ENCODE measurements at regions not wholly inside any gene's neighbourhood (a gene's known extent, or its start where the extent isn't known, plus 50 kb on each side); places are given as distances from the start of the nearest gene placed in this dataset.

DNA sequence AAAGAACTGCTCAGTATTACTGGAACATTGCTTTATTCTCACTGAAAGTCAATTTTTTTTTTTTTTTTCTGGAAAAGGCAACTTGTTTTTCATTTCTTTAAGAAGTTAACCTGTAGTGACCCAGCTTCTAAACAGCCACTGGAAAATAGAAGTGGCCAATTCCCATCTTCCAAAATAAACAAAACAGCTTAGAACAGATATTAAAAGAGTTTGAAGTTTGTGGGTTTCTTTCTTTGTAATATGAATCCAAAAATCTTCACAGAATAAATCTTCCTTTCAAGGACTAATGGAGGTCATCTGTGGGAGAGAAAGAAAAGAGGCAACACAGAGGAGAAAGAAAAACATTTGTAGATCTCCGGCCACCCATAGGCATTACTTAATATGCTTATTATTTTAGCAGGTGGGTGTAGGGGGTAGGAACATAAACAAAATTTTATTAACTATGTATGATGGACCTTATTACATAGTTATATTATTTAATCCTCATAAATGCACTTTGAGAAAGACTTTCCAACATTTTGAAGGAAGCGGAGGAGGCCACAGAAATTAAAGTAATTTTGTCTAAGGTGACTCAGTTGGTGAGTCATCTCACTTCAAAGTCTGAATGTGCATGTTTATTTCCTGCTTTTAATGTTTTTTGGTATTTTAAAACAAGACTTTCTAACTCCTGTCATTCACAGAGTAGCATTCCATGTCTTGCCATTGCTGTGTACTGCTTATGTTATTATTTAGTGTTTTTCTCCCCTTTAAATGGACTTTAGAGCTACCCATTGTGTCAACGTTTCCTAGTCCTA lies 1791.8 kb upstream of the WWC1 start:
- no peak for DNase-seq (ENCODE audit: low spot score)
- Histone ChIP-seq H3K4me3 (no peak overlapping the region), H3K27ac (no peak overlapping the region)
- TF ChIP-seq, protein P1, sequence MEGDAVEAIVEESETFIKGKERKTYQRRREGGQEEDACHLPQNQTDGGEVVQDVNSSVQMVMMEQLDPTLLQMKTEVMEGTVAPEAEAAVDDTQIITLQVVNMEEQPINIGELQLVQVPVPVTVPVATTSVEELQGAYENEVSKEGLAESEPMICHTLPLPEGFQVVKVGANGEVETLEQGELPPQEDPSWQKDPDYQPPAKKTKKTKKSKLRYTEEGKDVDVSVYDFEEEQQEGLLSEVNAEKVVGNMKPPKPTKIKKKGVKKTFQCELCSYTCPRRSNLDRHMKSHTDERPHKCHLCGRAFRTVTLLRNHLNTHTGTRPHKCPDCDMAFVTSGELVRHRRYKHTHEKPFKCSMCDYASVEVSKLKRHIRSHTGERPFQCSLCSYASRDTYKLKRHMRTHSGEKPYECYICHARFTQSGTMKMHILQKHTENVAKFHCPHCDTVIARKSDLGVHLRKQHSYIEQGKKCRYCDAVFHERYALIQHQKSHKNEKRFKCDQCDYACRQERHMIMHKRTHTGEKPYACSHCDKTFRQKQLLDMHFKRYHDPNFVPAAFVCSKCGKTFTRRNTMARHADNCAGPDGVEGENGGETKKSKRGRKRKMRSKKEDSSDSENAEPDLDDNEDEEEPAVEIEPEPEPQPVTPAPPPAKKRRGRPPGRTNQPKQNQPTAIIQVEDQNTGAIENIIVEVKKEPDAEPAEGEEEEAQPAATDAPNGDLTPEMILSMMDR (IDR thresholded peaks at IDR 0.05) = no peak

DNA sequence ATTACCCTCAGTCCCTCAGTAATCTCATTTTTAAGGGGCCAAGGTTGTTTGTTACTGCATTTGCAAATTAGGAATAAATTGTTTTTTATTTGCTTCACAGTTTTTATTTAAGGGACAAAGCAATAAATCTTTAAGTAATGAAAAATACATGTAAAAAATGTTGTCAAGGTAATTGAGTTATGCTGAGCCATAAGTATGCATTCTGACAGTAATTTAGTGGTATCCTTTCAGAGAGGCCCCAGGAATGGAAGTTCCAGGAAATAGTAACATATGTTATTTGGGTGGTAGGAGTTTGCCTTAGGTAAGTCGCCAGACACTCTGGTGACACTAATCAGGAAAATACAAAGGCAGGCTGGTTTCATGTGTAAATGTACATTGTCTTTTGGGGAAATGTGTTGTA lies 1787.9 kb upstream of the WWC1 start:
- no peak for DNase-seq (ENCODE audit: low spot score)
- TF ChIP-seq, protein P1 (IDR thresholded peaks at IDR 0.05) = no peak
- Histone ChIP-seq H3K4me3 (no peak overlapping the region), H3K27ac (no peak overlapping the region)

- TF ChIP-seq, protein P1 (IDR thresholded peaks at IDR 0.05) = no peak
- no peak for DNase-seq (ENCODE audit: low spot score)
Observed at GRCh38 chr5:166505067-166505466, 1786.4 kb upstream of the WWC1 start.

GRCh38 chr5:166505544-166505943 lies 1785.9 kb upstream of the WWC1 start:
- no peak for DNase-seq (ENCODE audit: low spot score)
- TF ChIP-seq, protein P1 (IDR thresholded peaks at IDR 0.05) = no peak
- Histone ChIP-seq H3K27ac (no peak overlapping the region), H3K4me3 (no peak overlapping the region)

More at GRCh38 chr5:166505067-166505466, 1786.4 kb upstream of the WWC1 start:
- Histone ChIP-seq H3K4me3 (no peak overlapping the region), H3K27ac (no peak overlapping the region)

GRCh38 chr5:166507810-166508425 lies 1783.5 kb upstream of the WWC1 start:
- H3K27ac ChIP-seq = no peak overlapping the region
- TF ChIP-seq, protein P1 (IDR thresholded peaks at IDR 0.05) = no peak
- no peak overlapping the region for H3K4me3 ChIP-seq
- no peak for DNase-seq (ENCODE audit: low spot score)

GRCh38 chr5:166509085-166509484 lies 1782.4 kb upstream of the WWC1 start:
- TF ChIP-seq, protein P1 (IDR thresholded peaks at IDR 0.05) = no peak
- no peak for DNase-seq (ENCODE audit: low spot score)
- H3K27ac ChIP-seq = no peak overlapping the region

DNA sequence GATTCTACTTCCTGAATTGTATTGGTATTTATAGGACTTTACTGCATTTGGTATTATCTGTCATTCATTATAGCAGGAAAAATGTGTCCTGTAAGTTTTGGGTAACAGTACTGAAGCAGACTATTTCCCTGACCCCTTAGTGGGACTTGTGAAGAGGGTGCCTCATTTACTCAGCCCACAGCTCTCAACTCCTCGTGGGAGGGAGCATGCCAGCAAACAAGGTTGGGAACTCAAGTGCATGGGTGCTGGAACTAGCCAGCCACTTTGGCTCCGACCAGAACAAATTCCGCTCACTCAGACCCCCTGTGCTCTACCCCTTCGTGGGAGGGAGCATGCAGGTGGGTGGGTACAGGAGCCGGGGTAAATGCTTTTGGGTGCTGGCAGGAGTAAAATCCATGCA lies 1773.5 kb upstream of the WWC1 start:
- no peak for DNase-seq (ENCODE audit: low spot score)
- no peak overlapping the region for H3K27ac ChIP-seq
- TF ChIP-seq, protein P1 (IDR thresholded peaks at IDR 0.05) = no peak

More at GRCh38 chr5:166509085-166509484, 1782.4 kb upstream of the WWC1 start:
- H3K4me3 ChIP-seq = no peak overlapping the region

More for the DNA sequence above, 1773.5 kb upstream of the WWC1 start:
- no peak overlapping the region for H3K4me3 ChIP-seq
